Osteocyte (in vitro differentiated cells): ENCODE measurements at regions not wholly inside any gene's neighbourhood (a gene's known extent, or its start where the extent isn't known, plus 50 kb on each side); places are given as distances from the start of the nearest gene placed in this dataset.

Source experiments
- DNase-seq: peaks from one replicate; pipeline ENCODE4 v3.0.0; 2021; ENCODE audit warnings: mixed read lengths; ENCODE audit not compliant: unreplicated experiment; ENCODE audit errors: extremely low spot score
- H3K27ac Mint-ChIP-seq: one replicate; pipeline ENCODE4 v1.8.0; 2021; ENCODE audit warnings: mild to moderate bottlenecking, mixed read lengths; ENCODE audit not compliant: unreplicated experiment
- H3K27me3 Mint-ChIP-seq: one replicate; pipeline ENCODE4 v1.8.0; 2021; ENCODE audit warnings: mixed read lengths; ENCODE audit not compliant: unreplicated experiment
- H3K36me3 Mint-ChIP-seq: one replicate; pipeline ENCODE4 v1.8.0; 2021; ENCODE audit warnings: mixed read lengths; ENCODE audit not compliant: unreplicated experiment
- H3K4me1 Mint-ChIP-seq: one replicate; pipeline ENCODE4 v1.8.0; 2021; ENCODE audit warnings: mixed read lengths; ENCODE audit not compliant: unreplicated experiment
- H3K4me3 Mint-ChIP-seq: one replicate; pipeline ENCODE4 v1.8.0; 2021; ENCODE audit warnings: mild to moderate bottlenecking, moderate library complexity, mixed read lengths; ENCODE audit not compliant: unreplicated experiment
- H3K9me3 Mint-ChIP-seq: one replicate; pipeline ENCODE4 v1.8.0; 2021; ENCODE audit warnings: mixed read lengths; ENCODE audit not compliant: unreplicated experiment
- CTCF ChIP-seq: fragments of 200-600 bp; sonication (generic); IDR thresholded peaks from 2 replicates; pipeline ENCODE4 v1.5.0; 2021; ENCODE audit warnings: antibody characterized with exemption, mild to moderate bottlenecking, moderate library complexity

DNA sequence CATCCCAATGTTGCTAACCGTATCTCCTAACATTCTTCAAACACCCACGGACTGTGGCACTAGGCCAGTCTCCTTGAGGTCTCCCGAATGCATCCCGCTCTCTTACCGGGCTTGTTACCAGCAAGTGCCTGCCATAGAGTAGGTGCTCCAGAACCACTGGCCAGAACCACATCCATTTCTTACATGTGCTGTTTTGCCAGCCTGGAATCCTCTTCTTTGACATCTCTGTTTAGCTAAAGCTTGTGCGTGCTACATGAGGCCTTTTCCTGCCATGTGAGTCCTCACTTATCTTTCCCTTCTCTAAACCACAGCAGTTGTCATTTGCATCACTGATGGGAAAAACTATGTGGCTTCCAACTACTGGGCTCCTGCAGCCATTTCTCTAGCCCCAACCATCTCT is 397.4 kb downstream of the PCNX1 start:
- Mint-ChIP-seq H3K4me3 (no peak overlapping the region), H3K9me3 (peaks cover 6% of the 10 kb centered on the region), H3K36me3 (no peaks in the 10 kb centered on the region), H3K27ac (no peak overlapping the region), H3K27me3 (peaks cover 34% of the 10 kb centered on the region), H3K4me1 (no peaks in the 10 kb centered on the region)
- no peak for DNase-seq
- TF ChIP-seq CTCF, result no peak

DNA sequence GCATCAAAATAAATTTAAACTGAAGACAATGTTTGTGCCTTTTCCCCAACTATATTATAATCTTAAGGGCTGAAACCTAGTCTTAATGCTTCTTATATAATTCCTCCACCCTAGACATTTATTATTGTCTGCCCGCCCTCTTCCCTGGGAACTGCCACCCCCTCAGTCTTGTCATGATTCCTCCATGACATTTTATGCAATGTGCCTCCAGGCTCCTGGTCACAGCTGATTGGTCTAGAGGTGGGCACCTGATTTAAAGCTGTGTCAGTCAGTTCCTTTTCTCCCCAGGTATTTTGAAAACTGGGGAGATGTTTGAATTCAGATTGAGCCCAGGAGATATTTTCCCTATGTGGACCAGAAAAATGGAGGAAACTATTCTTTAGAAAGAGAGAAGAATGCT is 401.4 kb downstream of the PCNX1 start:
- H3K4me3 Mint-ChIP-seq, result no peak overlapping the region
- H3K27me3 Mint-ChIP-seq, result peaks cover 45% of the 10 kb centered on the region

DNA sequence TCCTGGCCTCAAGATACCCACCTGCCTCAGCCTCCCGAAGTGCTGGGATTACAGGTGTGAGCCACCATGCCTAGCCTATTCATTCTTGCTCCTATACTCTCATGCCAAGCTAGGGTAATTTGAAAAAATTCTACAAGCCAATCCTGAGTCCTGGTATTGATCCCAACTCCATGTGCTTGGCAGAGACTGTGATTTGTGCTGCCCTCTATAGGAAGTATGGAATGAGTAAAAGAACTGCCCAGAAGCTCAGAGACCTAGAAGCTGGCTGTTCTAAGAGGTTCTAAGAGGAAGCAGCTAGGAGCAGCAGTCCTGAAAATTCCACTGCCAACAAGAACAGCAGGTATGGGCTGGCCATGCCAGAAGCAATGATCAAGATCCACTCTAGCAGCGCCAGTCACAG is 402.5 kb downstream of the PCNX1 start:
- H3K9me3 Mint-ChIP-seq, result peaks cover 10% of the 10 kb centered on the region
- H3K27me3 Mint-ChIP-seq, result peaks cover 45% of the 10 kb centered on the region
- no peak for TF ChIP-seq CTCF
- H3K4me3 Mint-ChIP-seq, result no peak overlapping the region
- no peak overlapping the region for H3K27ac Mint-ChIP-seq
- H3K36me3 Mint-ChIP-seq, result no peaks in the 10 kb centered on the region
- DNase-seq, result no peak
- no peaks in the 10 kb centered on the region for H3K4me1 Mint-ChIP-seq

More for the DNA sequence above, 401.4 kb downstream of the PCNX1 start:
- no peak for TF ChIP-seq CTCF
- Mint-ChIP-seq H3K36me3 (no peaks in the 10 kb centered on the region), H3K4me1 (no peaks in the 10 kb centered on the region), H3K9me3 (peaks cover 10% of the 10 kb centered on the region), H3K27ac (no peak overlapping the region)
- DNase-seq, result no peak

- H3K36me3 Mint-ChIP-seq, result no peaks in the 10 kb centered on the region
- TF ChIP-seq CTCF, result no peak
- H3K27me3 Mint-ChIP-seq, result peaks cover 37% of the 10 kb centered on the region
- H3K9me3 Mint-ChIP-seq, result peaks cover 4% of the 10 kb centered on the region
- no peak for DNase-seq
- no peak overlapping the region for H3K4me3 Mint-ChIP-seq
- H3K4me1 Mint-ChIP-seq, result no peaks in the 10 kb centered on the region
- no peak overlapping the region for H3K27ac Mint-ChIP-seq
These were observed 403.8 kb downstream of the PCNX1 start for GRCh38 chr14:71311061-71311460.

DNA sequence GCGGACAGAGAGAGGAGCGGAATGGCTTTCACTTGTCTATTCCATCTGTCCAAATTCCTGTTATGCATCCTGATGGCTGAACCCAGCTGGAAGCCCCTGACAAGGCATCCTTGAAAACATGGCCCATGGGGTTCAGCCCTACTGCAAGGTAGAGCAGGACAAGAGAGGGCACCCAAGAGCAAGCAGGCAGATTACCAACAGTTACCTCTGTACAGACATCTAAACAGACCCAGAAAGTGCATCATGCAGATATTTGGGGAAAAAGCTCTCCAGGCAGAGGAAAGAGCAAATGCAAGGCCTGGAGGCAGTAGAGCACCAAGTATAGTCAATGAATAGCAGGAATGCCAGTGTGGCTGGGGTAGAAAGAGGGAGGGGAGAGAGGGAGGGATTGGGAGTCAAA is 407.5 kb downstream of the PCNX1 start:
- H3K4me3 Mint-ChIP-seq, result no peak overlapping the region
- DNase-seq, result no peak
- peaks cover 11% of the 10 kb centered on the region for H3K27me3 Mint-ChIP-seq
- no peaks in the 10 kb centered on the region for H3K36me3 Mint-ChIP-seq
- no peak for TF ChIP-seq CTCF
- no peak overlapping the region for H3K27ac Mint-ChIP-seq
- H3K4me1 Mint-ChIP-seq, result peaks cover 4% of the 10 kb centered on the region
- H3K9me3 Mint-ChIP-seq, result peaks cover 4% of the 10 kb centered on the region
